ENCODE measurements at regions not wholly inside any gene's neighbourhood (a gene's known extent, or its start where the extent isn't known, plus 50 kb on each side); places are given as distances from the start of the nearest gene placed in this dataset.

GRCh38 chr10:33392706-33393105 lies 58.2 kb upstream of the NRP1 start:
- TF ChIP-seq CTCF (IDR thresholded peaks at IDR 0.05) (no peak), POLR2A (IDR thresholded peaks at IDR 0.05) (no peak)

All from adrenal gland (tissue), 5 donors.